SK-N-SH (cell line): ENCODE measurements at regions not wholly inside any gene's neighbourhood (a gene's known extent, or its start where the extent isn't known, plus 50 kb on each side); places are given as distances from the start of the nearest gene placed in this dataset.

Source experiments
- ELF1 ChIP-seq: IDR thresholded peaks from 2 replicates; pipeline ENCODE4 v1.4.0; 2012
- EP300 ChIP-seq, 2 experiments: IDR thresholded peaks; 2 replicates each; pipeline versions ENCODE4 v1.4.0 to v1.6.1; 2012; ENCODE audit warnings: borderline replicate concordance in 1 of 2, low read depth in 1 of 2, low read length in 1 of 2
- GATA2 ChIP-seq: sonication (generic); formaldehyde crosslinking; IDR thresholded peaks from 2 replicates; pipeline ENCODE4 v1.5.0; 2020; ENCODE audit warnings: mild to moderate bottlenecking, missing genetic modification reagents
- MEF2A ChIP-seq: IDR thresholded peaks from 2 replicates; pipeline ENCODE4 v1.4.0; 2012; ENCODE audit warnings: low read depth, borderline replicate concordance
- NRF1 ChIP-seq: IDR thresholded peaks from 2 replicates; pipeline ENCODE4 v1.6.1; 2012; ENCODE audit warnings: low read depth, mild to moderate bottlenecking, low read length
- RFX5 ChIP-seq: IDR thresholded peaks from 2 replicates; pipeline ENCODE4 v1.6.1; 2012; ENCODE audit warnings: mild to moderate bottlenecking, improper control_type of control experiment, low read length
- SIN3A ChIP-seq: IDR thresholded peaks from 2 replicates; pipeline ENCODE4 v1.6.1; 2012; ENCODE audit warnings: low read depth, mild to moderate bottlenecking, low read length, moderate library complexity, borderline replicate concordance
- TF ChIP-seq, protein P1 (sequence below): fragments of 200-600 bp; sonication (generic); IDR thresholded peaks from 2 replicates; pipeline ENCODE4 v1.6.1; 2017; ENCODE audit warnings: antibody characterized with exemption, mild to moderate bottlenecking, moderate library complexity
- TF ChIP-seq, protein P2 (sequence below): IDR thresholded peaks from 2 replicates; pipeline ENCODE4 v1.4.0; 2012; ENCODE audit warnings: low read depth, borderline replicate concordance
- TF ChIP-seq, protein P3 (sequence below): IDR thresholded peaks from 2 replicates; pipeline ENCODE4 v1.6.1; 2012; ENCODE audit warnings: mild to moderate bottlenecking, low read depth, low read length, moderate library complexity

DNA sequence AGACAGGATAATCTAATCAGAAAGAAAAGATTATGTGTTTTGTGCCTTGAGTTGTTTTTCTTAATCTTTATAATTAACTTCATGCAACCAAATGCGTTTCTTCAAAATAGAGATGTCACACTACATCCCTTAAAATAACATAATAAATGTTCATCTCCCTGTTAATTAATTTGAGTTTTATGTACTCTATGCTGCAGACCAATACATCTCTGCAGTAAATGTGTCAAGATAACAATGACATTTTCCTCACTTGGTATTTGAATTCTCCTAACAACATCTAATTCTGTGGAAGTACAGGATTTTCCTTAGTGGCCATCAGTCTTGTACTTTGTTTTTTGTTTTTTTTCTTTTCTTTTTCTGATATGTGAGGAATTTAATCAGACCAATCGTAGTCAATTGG, 279.2 kb upstream of the TYRP1 start:
- TF ChIP-seq, protein P1, sequence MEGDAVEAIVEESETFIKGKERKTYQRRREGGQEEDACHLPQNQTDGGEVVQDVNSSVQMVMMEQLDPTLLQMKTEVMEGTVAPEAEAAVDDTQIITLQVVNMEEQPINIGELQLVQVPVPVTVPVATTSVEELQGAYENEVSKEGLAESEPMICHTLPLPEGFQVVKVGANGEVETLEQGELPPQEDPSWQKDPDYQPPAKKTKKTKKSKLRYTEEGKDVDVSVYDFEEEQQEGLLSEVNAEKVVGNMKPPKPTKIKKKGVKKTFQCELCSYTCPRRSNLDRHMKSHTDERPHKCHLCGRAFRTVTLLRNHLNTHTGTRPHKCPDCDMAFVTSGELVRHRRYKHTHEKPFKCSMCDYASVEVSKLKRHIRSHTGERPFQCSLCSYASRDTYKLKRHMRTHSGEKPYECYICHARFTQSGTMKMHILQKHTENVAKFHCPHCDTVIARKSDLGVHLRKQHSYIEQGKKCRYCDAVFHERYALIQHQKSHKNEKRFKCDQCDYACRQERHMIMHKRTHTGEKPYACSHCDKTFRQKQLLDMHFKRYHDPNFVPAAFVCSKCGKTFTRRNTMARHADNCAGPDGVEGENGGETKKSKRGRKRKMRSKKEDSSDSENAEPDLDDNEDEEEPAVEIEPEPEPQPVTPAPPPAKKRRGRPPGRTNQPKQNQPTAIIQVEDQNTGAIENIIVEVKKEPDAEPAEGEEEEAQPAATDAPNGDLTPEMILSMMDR: no peak
- no peak for TF ChIP-seq NRF1
- no peak for TF ChIP-seq ELF1
- no peak for TF ChIP-seq MEF2A
- TF ChIP-seq GATA2 (CRISPR knock-in tag): no peak
- no peak for TF ChIP-seq EP300 (IDR thresholded peaks at IDR 0.05; ENCODE audit: borderline replicate concordance in 1 of 2, low read depth in 1 of 2, low read length in 1 of 2)
- TF ChIP-seq, protein P2, sequence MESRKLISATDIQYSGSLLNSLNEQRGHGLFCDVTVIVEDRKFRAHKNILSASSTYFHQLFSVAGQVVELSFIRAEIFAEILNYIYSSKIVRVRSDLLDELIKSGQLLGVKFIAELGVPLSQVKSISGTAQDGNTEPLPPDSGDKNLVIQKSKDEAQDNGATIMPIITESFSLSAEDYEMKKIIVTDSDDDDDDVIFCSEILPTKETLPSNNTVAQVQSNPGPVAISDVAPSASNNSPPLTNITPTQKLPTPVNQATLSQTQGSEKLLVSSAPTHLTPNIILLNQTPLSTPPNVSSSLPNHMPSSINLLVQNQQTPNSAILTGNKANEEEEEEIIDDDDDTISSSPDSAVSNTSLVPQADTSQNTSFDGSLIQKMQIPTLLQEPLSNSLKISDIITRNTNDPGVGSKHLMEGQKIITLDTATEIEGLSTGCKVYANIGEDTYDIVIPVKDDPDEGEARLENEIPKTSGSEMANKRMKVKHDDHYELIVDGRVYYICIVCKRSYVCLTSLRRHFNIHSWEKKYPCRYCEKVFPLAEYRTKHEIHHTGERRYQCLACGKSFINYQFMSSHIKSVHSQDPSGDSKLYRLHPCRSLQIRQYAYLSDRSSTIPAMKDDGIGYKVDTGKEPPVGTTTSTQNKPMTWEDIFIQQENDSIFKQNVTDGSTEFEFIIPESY: no peak
- TF ChIP-seq, protein P3, sequence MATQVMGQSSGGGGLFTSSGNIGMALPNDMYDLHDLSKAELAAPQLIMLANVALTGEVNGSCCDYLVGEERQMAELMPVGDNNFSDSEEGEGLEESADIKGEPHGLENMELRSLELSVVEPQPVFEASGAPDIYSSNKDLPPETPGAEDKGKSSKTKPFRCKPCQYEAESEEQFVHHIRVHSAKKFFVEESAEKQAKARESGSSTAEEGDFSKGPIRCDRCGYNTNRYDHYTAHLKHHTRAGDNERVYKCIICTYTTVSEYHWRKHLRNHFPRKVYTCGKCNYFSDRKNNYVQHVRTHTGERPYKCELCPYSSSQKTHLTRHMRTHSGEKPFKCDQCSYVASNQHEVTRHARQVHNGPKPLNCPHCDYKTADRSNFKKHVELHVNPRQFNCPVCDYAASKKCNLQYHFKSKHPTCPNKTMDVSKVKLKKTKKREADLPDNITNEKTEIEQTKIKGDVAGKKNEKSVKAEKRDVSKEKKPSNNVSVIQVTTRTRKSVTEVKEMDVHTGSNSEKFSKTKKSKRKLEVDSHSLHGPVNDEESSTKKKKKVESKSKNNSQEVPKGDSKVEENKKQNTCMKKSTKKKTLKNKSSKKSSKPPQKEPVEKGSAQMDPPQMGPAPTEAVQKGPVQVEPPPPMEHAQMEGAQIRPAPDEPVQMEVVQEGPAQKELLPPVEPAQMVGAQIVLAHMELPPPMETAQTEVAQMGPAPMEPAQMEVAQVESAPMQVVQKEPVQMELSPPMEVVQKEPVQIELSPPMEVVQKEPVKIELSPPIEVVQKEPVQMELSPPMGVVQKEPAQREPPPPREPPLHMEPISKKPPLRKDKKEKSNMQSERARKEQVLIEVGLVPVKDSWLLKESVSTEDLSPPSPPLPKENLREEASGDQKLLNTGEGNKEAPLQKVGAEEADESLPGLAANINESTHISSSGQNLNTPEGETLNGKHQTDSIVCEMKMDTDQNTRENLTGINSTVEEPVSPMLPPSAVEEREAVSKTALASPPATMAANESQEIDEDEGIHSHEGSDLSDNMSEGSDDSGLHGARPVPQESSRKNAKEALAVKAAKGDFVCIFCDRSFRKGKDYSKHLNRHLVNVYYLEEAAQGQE: no peak
- TF ChIP-seq SIN3A: no peak
- TF ChIP-seq RFX5: no peak
